Effector CD8-positive, alpha-beta T cell (primary cell): ENCODE measurements at regions not wholly inside any gene's neighbourhood (a gene's known extent, or its start where the extent isn't known, plus 50 kb on each side); places are given as distances from the start of the nearest gene placed in this dataset.

Source experiments
- DNase-seq: peaks from one replicate; lab custom pipeline; 2025; lab: John Stamatoyannopoulos, UW

DNA sequence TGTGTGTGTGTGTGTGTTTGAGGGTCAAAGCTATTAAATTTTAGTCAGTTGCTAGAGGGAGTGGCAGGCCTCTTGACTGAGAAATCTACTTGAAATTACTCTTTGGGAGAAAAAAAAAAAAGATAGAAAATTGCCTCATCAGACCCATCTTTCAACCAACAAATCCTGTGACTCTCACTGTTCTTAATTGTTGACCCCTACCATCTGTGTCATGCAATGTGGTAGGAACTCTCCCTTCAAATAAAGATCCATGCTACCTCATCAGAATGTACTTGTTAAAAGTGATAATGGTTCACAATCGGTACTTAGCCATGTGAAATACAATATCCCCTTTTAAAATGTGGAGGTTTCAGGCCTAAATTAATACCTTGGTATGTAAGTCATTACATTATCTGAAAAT lies 670.8 kb upstream of the FANCL start:
- DNase-seq = no peak

DNA sequence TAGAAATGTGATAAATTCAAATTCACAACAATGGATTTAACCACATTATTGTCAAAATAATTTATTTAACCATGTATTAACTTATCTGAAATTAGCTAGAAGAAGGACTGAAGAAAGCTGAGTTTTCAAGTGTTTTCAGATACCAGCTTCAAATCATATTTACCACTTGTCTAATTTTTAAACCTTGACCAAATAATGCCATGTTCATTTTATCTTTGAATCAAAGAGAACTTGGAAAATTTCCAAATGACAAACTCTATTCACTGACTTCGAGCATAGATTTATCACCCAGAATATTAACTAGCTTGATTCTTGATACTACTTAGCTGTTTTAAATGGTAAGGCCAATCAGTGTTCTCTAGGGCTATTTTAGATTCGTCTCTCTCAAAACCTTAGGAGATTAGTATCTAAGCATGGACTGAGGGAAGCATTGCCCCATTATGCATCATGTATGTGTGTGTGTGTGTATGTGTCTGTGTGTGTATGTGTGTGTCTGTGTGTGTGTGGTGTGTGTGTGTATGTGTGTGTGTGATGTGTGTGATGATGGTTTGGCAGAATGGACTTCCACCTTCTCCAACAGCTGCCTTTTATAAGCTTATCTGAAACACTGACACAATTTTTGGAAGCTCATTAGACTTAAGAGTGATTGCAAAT lies 667.5 kb upstream of the FANCL start:
- DNase-seq = no peak

DNA sequence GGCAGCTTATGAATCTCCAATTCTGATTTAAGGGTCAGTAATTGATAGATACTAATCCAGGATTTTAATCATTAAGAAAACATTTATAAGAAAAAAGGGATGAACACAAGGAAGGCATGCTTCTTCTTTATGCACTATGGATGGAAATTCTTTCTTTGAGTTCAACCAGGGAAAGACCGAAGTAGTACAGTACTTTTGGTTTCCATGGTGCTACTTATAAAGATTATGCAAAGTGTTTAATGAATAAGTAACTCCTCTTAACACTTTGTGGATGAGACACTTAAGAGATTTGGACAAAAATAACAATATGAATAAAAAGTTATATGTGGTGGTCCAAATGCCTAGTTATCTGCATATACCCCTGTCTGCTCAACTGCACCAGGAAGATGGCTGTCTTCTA lies 666.5 kb upstream of the FANCL start:
- DNase-seq = no peak

DNA sequence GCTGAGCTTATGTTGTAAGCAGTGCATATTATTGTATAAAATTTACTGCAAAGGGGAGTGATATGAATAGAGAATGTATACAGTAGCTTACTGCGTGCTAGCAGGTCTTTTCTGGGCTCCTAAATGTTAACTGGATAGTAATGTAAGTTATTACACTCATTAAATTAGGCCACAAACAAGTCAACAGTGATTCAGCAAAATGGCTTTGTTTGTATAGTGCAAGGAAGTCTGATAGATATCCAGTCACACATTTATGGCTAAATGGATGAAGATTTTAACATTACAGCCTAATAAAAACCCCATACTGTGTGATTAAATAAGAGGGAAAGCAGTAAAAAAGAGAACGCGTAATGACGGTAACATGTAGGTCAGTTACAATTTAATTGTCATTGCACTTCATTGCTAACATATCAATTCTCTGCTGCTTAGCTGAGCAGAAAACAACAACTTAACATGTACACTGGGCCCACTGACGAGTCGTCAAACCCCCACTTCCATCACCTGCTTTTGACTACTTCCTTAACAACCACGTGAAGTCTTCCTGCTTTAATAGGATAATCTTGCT lies 665.0 kb upstream of the FANCL start:
- no peak for DNase-seq

DNA sequence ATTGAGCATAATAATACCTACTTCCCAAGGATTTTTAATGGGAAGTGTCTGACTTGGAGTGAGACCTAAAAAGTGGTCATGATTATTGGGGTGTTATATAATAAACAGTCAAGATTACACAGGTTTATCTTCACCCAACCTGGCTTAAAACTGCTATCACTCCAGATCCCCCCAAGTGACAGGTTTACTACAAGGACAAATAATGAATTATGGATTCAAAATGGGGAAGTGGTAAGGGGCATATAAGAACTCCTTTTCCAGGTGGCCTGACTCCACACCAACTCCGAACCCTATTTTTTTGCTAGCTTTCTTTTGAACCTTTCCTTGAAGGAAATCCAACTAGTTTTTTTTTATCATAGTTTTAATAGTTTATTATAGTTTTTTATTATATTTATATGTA lies 663.0 kb upstream of the FANCL start:
- no peak for DNase-seq

DNA sequence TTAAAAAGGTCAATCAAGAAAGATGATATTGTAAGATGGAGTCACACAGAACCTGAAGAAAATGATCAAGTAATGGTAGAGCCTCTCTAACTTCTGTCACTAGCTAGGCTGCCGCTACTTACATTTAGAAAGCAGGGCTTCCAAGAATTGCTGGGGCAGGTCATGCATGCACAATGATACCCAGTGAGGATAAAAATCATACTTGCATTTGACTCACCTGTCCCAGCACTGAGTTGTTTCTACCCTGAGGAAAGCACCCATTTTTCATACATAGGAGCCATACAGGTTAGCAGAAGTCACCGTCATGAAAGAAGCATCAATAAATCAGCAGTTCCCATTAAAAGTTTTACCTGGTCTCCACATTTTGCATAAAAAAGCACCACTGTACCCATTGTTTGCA lies 662.3 kb upstream of the FANCL start:
- no peak for DNase-seq

DNA sequence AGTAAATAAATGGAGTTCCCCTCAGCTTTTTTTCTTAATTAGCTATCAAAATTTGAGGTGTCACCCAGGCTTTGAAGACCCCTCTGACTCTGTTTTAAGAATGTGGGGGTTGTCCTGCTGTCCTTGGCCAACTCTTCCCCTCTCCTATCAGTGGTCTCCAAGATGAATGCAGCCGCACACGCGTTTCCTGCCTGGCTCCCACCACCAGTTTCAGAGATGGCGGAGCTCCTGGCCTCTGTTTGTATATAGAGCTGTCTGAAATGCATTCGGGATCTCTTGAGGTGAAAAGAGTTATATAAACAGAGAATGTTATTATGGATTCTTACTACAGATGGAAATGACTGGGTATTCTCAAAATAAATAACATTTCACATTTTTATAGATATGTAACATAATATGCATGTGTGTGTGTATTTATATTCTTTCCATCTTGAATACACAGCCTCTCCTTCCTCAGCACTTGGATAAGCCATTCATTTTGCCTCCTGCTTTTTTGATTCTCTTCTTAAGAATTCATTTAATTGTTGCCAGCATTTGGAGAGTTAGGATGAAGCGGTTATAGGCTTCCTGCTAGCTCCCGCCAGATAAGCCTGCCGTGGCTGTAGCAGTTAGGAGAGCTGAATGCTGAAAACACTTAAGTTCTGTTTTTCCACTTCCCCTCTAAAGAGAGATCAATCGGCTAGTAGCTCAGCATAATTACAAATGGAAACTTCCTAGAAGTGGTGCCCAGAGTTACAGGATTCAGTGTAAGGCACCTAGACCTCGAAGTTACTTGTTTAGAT lies 659.3 kb upstream of the FANCL start:
- DNase-seq = no peak

DNA sequence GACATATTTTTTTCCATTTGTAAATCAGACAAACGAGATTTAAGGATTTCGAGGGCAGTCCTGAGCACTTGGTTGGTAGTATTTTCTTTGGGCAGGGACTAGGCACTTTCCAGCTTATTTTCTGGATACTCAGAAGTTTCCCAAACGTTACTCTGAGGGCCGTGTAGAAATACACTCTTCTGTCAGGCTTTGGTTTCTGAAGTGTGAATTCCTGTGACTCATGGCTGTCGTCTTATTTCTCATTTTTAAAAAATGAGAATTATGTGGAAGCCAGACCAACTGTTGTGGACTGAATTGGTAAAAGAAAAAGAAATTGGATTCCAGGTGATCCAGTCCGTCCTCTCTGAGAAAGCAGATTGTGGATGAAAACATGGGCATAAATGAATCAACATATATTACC lies 658.6 kb upstream of the FANCL start:
- no peak for DNase-seq

DNA sequence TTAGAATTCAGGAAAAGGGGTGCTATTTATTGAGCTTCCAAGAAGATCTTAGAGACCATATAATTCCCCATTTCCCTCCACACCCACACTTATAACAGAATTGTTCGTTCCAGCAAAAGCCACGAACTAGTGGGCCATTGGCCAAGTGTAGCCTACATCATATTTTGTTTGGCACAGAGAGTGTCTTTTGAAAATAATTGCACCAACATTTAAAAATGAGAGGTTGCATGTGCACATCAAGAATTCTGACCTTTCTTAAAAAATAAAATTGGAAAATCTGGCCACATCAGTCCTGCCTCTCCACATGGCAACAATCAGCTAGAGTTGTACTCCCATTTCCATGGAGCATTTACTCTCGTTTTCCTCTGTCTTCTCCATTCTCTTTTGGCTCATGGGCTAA lies 655.5 kb upstream of the FANCL start:
- no peak for DNase-seq

DNA sequence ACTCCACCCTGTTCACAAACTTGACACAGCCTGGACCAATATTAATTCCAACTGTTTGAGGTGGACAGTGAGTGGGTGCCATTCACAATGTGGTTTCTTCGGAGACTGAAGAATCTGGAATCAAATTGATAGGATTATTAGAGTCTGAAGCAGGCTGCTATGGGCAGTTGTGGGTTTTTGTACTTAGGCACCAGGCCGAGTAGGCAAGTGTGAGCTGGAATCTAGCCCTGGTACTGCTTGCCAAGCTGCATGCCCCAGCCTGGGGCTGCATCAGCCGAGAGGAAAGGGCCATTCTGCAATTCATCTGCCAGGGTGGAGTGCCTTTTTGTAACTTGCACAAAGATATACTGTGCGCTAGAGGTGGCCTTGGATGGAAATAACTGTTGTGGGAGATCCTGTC lies 654.7 kb upstream of the FANCL start:
- no peak for DNase-seq

DNA sequence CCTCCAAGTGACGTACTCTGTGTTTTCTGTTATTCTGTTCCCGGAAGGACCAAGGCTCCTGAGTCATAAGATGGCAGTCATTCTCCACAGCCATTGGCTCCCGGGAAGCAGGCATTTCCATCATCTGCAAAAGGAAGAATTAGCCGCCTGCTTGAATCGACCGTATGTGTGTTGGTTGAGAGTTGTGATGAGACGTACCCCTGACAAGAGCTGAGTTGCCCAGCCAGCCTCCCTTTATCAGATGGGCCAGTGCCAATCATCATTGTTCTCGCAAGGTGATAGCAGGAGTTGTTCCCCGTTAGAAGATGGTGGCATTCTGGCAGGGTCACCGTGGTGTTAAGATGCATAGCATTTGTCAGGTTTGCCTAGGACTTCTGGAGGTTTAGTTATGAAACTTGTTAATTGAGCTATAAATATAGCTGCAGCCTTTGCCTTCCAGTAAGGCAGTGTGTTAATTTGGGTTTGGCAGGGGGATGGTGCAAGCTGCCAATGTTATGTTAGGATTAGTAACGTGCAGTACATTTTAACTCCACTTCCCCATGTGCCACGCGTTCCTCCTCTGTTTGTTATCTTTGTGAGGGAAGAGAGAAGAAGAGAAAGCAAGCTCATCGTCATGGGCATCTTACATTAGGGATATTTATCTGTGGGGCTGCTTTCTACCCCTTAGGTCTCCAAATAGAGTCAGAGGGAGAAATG lies 652.7 kb upstream of the FANCL start:
- no peak for DNase-seq

DNA sequence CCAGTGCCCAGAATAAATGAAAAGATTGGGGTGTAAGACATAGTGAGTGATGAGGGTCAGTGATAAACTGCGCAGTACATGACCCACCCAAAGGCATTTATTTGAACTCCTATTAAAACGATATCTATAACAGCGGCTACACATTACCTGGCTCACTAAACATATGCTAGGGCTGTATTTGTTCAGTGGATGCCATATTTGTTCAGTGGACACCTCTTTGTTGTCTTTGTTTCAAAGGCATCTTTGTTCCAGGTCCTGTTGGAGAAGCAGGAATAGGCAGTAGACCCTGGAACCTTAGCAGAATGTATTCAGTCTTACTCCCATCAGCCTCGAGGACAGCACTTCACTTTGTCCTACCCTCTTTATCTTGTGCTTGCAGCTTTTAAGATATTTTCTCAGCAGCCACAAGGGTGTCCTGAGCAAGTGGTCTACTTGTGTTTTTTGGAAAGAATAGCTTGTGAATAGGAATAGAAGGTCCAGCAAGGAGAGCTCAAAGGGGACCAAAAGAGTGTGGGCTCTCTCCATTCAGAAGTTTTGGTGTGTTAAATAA lies 650.8 kb upstream of the FANCL start:
- DNase-seq = no peak

DNA sequence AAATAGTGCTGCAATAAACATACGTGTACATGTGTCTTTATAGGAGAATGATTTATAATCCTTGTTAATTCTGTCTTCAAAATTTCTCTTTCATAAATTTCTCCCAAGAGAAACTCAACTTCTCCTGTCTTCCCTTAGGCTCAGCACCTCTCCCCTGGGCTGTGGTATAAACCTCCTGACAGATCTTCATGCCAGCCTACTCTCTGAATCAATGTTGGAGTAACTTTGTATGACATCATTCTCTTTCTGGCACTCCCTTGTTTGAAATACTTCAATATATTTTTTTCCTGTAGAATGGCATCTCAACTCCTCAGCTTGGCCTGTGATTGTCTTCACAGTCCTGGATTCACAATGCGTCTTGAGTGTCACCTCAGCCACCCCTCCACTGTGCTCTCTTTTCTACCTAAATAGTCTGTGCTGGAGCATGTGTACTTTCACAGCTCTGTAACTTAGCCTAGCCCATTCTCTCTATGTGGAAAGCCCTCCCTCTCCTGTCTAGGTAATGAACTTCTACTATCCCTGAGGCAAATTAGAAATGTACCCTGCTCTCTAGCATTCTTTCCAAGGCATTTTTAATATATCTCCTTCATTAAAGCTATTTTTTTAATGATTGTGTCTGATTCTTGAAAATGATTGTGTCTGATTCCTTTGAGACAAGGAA lies 649.9 kb upstream of the FANCL start:
- DNase-seq = no peak

DNA sequence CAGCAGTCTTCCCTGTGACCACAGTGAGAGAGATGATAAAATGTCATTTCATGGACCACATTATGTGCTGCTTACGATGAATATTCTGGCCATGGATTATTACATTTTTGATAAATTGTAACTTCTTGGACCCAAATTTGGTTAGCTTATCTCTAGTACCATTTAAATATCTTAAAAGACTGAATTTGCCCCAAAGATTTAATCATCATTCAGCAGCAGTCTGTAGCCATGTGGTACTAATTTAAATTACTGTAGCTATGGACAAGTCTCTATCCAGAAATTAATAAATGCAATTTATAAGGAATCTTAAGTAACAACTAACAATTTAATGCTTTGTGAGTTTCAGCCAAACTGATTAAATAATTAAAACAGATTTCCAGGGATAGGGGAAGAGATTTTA lies 644.9 kb upstream of the FANCL start:
- DNase-seq = no peak

DNA sequence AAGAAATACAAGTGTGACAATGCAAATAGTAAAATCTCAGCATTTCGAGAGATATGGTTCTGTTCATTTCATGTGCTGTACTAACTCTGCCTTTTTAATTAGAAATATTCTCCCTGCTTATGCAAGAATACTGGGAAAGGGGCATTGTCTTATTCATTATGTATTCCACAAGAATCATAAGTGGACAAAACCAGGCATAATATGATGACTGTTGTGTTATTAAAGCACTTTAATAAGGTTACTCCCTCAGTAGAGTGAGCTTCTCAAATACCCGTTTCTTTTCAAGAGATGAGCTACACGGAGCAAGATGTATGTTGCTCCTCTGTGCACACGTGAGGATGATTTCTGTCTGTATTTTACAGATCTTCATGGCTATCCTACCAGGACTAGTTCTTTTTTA lies 638.7 kb upstream of the FANCL start:
- DNase-seq = no peak

DNA sequence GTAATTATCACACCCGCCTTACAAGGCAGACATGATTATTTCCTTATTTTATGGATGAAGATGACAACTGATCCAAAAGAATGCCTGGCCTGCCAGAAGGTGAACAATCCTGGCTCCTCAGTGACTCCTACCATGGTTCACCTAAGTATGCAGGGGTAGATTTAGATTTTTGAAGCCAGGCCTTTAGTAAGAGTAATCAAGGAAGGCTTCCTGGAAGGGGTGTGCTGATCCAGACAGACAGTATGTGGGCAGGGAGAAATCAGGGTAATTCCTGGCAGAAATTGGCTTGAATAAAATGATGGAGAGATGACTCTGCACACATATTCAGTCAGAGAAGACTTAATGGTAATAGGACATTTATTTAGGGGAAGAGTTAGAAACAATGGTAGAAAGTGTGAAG lies 637.7 kb upstream of the FANCL start:
- DNase-seq = no peak

DNA sequence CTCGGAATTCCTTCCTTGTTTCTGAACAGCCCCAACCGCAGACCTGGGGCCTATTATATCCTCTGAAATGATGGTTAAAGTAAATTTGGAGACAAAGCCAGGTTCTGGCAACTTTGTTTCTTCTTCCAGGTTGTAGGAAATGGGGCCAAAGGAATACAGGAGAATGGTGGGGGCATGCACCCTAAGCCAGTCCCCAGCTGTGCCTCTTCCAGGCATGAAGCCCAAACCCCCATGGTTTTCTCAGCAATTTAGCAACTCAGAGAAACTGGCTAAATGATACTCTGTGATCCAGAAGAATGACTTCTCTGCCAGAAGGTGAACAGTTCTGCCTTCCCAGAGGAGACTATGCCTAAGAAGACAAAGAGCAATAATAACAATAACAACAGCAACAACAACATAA lies 635.0 kb upstream of the FANCL start:
- DNase-seq = no peak

DNA sequence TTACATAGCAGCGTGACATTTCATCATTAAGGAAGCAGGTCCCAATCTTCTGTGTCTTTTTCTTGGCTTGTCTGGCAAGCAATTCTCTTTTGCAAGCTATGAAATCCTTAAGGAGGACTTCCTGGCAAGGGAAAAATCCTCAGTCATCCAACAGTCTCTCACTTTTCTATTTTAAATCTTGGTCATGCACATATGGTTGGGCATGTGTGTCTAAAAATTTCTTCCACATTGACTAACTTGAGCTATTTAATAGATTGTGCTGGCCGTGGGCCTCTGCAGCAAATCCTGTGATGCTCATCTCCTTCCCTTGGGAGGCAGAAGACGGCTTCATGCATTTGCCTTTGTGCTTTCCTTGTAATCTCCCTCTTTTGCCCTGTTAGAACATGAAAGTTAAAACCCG lies 634.3 kb upstream of the FANCL start:
- no peak for DNase-seq

DNA sequence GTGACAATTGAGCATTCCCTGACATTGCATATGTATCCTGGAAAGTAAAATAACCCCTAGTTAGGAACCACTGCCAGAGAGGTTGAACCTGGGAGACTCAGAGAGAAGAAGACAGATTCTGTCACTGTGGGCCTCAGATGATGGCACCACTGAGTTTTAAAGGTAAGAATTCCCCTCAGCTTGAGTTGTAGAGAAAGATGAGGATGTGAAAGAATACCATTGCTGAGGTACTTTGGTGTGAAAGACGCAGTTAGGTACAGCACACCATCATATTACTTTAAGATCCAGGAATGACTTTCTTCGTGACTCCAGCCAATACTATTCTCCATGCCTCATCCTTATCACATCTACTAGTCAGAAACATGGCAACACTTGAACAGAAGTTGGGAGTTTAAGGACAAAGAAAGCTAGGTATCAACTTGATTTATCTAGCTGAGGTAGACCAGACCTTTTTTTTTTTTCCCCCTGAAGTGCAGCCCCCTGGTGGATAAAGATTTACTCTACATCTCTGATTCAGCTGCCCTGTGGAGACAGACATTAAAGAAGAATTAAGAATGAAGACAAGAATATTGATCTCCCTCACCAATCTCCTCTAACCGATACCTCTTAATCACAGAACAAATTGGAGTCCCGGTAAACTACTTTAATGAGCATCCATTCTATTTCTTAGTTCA lies 630.5 kb upstream of the FANCL start:
- no peak for DNase-seq

DNA sequence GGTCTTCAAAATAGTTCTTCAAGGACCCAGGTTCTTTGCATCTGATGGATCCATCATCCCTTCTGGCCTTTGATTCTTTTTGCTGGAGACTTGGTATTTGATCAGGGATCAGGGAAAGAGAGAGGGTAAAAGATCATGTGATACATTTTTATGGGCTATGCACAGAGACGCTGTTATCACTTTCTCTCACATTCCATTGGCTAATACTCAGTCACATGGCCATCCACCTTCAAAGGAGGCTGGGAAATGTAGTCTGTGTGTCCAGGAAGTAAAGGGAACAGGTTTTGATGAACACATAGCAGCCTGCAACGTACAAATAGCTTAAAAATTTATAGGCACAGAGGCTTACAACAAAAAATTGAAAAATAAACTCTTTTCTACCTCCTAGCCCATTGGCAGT lies 629.6 kb upstream of the FANCL start:
- DNase-seq = no peak

DNA sequence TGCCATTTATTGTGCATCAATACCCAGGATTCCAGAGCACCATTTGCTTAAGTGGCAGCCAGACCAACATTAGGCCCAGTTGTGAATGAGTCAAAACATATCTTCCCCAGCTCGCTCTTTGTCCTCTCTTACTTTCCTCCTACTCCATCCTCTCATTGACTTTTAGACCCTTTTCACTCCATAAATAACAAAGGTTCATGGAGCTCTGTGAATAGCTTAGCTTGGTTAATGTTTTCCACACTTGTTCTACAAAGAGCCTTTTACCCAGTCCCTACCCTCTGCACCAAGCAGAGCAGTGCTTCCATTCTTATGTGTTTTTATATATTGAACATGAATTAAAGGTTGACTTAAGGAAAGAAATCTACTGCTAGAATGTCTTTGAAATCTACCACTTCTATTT lies 625.8 kb upstream of the FANCL start:
- DNase-seq = no peak

DNA sequence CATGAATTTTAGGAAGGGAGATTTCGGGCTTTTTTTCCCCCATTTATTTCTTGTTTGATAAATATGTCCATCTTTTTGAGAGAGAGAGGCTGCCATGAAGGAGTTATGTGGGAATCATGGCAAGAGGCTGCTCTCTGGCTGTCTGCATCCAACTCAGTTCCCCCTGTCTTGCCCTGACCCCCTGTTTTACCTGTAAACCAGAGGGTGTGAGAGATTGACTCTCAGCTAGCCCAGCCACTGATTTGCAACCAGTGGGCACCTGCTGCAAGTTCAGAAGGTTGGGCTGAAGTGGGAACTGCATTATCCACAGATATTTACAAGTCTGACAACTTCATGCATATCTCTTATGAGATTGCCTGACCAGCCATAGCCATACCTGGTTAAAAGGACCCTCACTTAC lies 625.4 kb upstream of the FANCL start:
- DNase-seq = no peak
